ENCODE measurements at regions not wholly inside any gene's neighbourhood (a gene's known extent, or its start where the extent isn't known, plus 50 kb on each side); places are given as distances from the start of the nearest gene placed in this dataset.

GRCh38 chr3:161999846-162000245 lies 503.2 kb downstream of the OTOL1 start:
- Mint-ChIP-seq H3K36me3 (no peaks in the 10 kb centered on the region), H3K9me3 (peaks cover 28% of the 10 kb centered on the region), H3K27ac (no peak overlapping the region), H3K4me3 (no peak overlapping the region), H3K4me1 (no peaks in the 10 kb centered on the region)
- ATAC-seq (no peak), DNase-seq (ENCODE audit: low spot score in 2 of 2) (no peak)

- DNase-seq (ENCODE audit: low spot score in 2 of 2): no peak
- Mint-ChIP-seq H3K4me3 (no peak overlapping the region), H3K4me1 (no peaks in the 10 kb centered on the region), H3K27ac (no peak overlapping the region), H3K36me3 (no peaks in the 10 kb centered on the region), H3K9me3 (peaks cover 10% of the 10 kb centered on the region)
- ATAC-seq: no peak
Measured at GRCh38 chr3:162007722-162008121, 511.1 kb downstream of the OTOL1 start.

GRCh38 chr3:162012633-162013032 lies 516.0 kb downstream of the OTOL1 start:
- peaks cover 11% of the 10 kb centered on the region for H3K9me3 Mint-ChIP-seq
- H3K36me3 Mint-ChIP-seq: no peaks in the 10 kb centered on the region
- no peak for DNase-seq (ENCODE audit: low spot score in 2 of 2)
- no peak overlapping the region for H3K27ac Mint-ChIP-seq
- H3K4me1 Mint-ChIP-seq: no peaks in the 10 kb centered on the region
- ATAC-seq: no peak
- no peak overlapping the region for H3K4me3 Mint-ChIP-seq

- Mint-ChIP-seq H3K27ac (no peak overlapping the region), H3K4me1 (no peaks in the 10 kb centered on the region), H3K4me3 (no peak overlapping the region), H3K9me3 (peaks cover 11% of the 10 kb centered on the region), H3K36me3 (no peaks in the 10 kb centered on the region)
- no peak for DNase-seq (ENCODE audit: low spot score in 2 of 2)
- ATAC-seq: no peak
Measured at GRCh38 chr3:162014284-162014683, 517.7 kb downstream of the OTOL1 start.

- no peaks in the 10 kb centered on the region for H3K36me3 Mint-ChIP-seq
- H3K4me3 Mint-ChIP-seq: no peak overlapping the region
- H3K9me3 Mint-ChIP-seq: peaks cover 7% of the 10 kb centered on the region
- DNase-seq (ENCODE audit: low spot score in 2 of 2): no peak
- H3K4me1 Mint-ChIP-seq: no peaks in the 10 kb centered on the region
- ATAC-seq: no peak
- no peak overlapping the region for H3K27ac Mint-ChIP-seq
Measured at GRCh38 chr3:162015856-162016255, 519.2 kb downstream of the OTOL1 start.

- ATAC-seq (no peak), DNase-seq (ENCODE audit: low spot score in 2 of 2) (no peak)
- Mint-ChIP-seq H3K9me3 (peaks cover 5% of the 10 kb centered on the region), H3K27ac (no peak overlapping the region), H3K36me3 (no peaks in the 10 kb centered on the region), H3K4me3 (no peak overlapping the region), H3K4me1 (no peaks in the 10 kb centered on the region)
Measured at GRCh38 chr3:162019817-162020216, 523.2 kb downstream of the OTOL1 start.

GRCh38 chr3:162021206-162021605 lies 524.6 kb downstream of the OTOL1 start:
- Mint-ChIP-seq H3K27ac (no peak overlapping the region), H3K4me3 (no peak overlapping the region), H3K9me3 (peaks cover 7% of the 10 kb centered on the region), H3K36me3 (no peaks in the 10 kb centered on the region), H3K4me1 (no peaks in the 10 kb centered on the region)
- DNase-seq (ENCODE audit: low spot score in 2 of 2) (no peak), ATAC-seq (no peak)

- H3K27ac Mint-ChIP-seq: no peak overlapping the region
- no peaks in the 10 kb centered on the region for H3K4me1 Mint-ChIP-seq
- DNase-seq (ENCODE audit: low spot score in 2 of 2) (no peak), ATAC-seq (no peak)
- peaks cover 5% of the 10 kb centered on the region for H3K9me3 Mint-ChIP-seq
- H3K36me3 Mint-ChIP-seq: no peaks in the 10 kb centered on the region
- no peak overlapping the region for H3K4me3 Mint-ChIP-seq
Measured at GRCh38 chr3:162022911-162023310, 526.3 kb downstream of the OTOL1 start.

GRCh38 chr3:162029736-162030135 lies 533.1 kb downstream of the OTOL1 start:
- ATAC-seq: no peak
- no peaks in the 10 kb centered on the region for H3K36me3 Mint-ChIP-seq
- no peaks in the 10 kb centered on the region for H3K4me1 Mint-ChIP-seq
- DNase-seq (ENCODE audit: low spot score in 2 of 2): no peak
- no peak overlapping the region for H3K27ac Mint-ChIP-seq
- no peak overlapping the region for H3K4me3 Mint-ChIP-seq
- peaks cover 17% of the 10 kb centered on the region for H3K9me3 Mint-ChIP-seq

GRCh38 chr3:162034368-162034767 lies 537.8 kb downstream of the OTOL1 start:
- H3K36me3 Mint-ChIP-seq: no peaks in the 10 kb centered on the region

GRCh38 chr3:162041622-162042021 lies 545.0 kb downstream of the OTOL1 start:
- DNase-seq (ENCODE audit: low spot score in 2 of 2) (no peak), ATAC-seq (no peak)
- Mint-ChIP-seq H3K36me3 (no peaks in the 10 kb centered on the region), H3K4me3 (no peak overlapping the region), H3K9me3 (peaks cover 11% of the 10 kb centered on the region), H3K27ac (no peak overlapping the region), H3K4me1 (no peaks in the 10 kb centered on the region)

More at GRCh38 chr3:162034368-162034767, 537.8 kb downstream of the OTOL1 start:
- DNase-seq (ENCODE audit: low spot score in 2 of 2) (no peak), ATAC-seq (no peak)
- H3K9me3 Mint-ChIP-seq: peaks cover 12% of the 10 kb centered on the region
- no peak overlapping the region for H3K27ac Mint-ChIP-seq
- H3K4me1 Mint-ChIP-seq: no peaks in the 10 kb centered on the region
- H3K4me3 Mint-ChIP-seq: no peak overlapping the region

GRCh38 chr3:162052636-162053035 lies 556.0 kb downstream of the OTOL1 start:
- Mint-ChIP-seq H3K4me3 (no peak overlapping the region), H3K9me3 (peaks cover 27% of the 10 kb centered on the region), H3K4me1 (no peaks in the 10 kb centered on the region), H3K36me3 (no peaks in the 10 kb centered on the region), H3K27ac (no peak overlapping the region)
- DNase-seq (ENCODE audit: low spot score in 2 of 2) (no peak), ATAC-seq (no peak)

GRCh38 chr3:162072656-162073164 lies 576.1 kb downstream of the OTOL1 start:
- H3K4me3 Mint-ChIP-seq: no peak overlapping the region
- H3K9me3 Mint-ChIP-seq: peaks cover 14% of the 10 kb centered on the region
- ATAC-seq: no peak

GRCh38 chr3:162073422-162073975 lies 576.9 kb downstream of the OTOL1 start:
- Mint-ChIP-seq H3K27ac (no peak overlapping the region), H3K4me3 (no peak overlapping the region), H3K9me3 (peaks cover 14% of the 10 kb centered on the region), H3K4me1 (no peaks in the 10 kb centered on the region), H3K36me3 (no peaks in the 10 kb centered on the region)
- ATAC-seq: no peak
- no peak for DNase-seq (ENCODE audit: low spot score in 2 of 2)

More at GRCh38 chr3:162072656-162073164, 576.1 kb downstream of the OTOL1 start:
- DNase-seq (ENCODE audit: low spot score in 2 of 2): no peak
- Mint-ChIP-seq H3K36me3 (no peaks in the 10 kb centered on the region), H3K27ac (no peak overlapping the region), H3K4me1 (no peaks in the 10 kb centered on the region)

- Mint-ChIP-seq H3K27ac (no peak overlapping the region), H3K9me3 (peaks cover 10% of the 10 kb centered on the region), H3K4me1 (no peaks in the 10 kb centered on the region), H3K36me3 (no peaks in the 10 kb centered on the region), H3K4me3 (no peak overlapping the region)
- ATAC-seq: no peak
- no peak for DNase-seq (ENCODE audit: low spot score in 2 of 2)
Measured at GRCh38 chr3:162077108-162077507, 580.5 kb downstream of the OTOL1 start.

- Mint-ChIP-seq H3K27ac (no peak overlapping the region), H3K4me1 (no peaks in the 10 kb centered on the region), H3K4me3 (no peak overlapping the region), H3K36me3 (no peaks in the 10 kb centered on the region), H3K9me3 (peaks cover 7% of the 10 kb centered on the region)
- ATAC-seq (no peak), DNase-seq (ENCODE audit: low spot score in 2 of 2) (no peak)
Measured at GRCh38 chr3:162082516-162082915, 585.9 kb downstream of the OTOL1 start.

- Mint-ChIP-seq H3K9me3 (peaks cover 10% of the 10 kb centered on the region), H3K4me1 (no peaks in the 10 kb centered on the region), H3K36me3 (no peaks in the 10 kb centered on the region), H3K4me3 (no peak overlapping the region), H3K27ac (no peak overlapping the region)
- ATAC-seq: no peak
- no peak for DNase-seq (ENCODE audit: low spot score in 2 of 2)
Measured at GRCh38 chr3:162087361-162087760, 590.8 kb downstream of the OTOL1 start.

Measured in stimulated activated effector memory CD8-positive, alpha-beta T cell treated with anti-CD3 and anti-CD28 coated beads, Interleukin-12 subunit alpha, Interleukin-12 subunit beta, amount 100 ng/mL, for 72 hours (primary cell).